ENCODE measurements at regions not wholly inside any gene's neighbourhood (a gene's known extent, or its start where the extent isn't known, plus 50 kb on each side); places are given as distances from the start of the nearest gene placed in this dataset.
"Not testable (repeated sequence)": the region's sequence is repeated elsewhere in the genome, so short reads cannot be mapped to it uniquely, and the experiment has no call there.

DNA sequence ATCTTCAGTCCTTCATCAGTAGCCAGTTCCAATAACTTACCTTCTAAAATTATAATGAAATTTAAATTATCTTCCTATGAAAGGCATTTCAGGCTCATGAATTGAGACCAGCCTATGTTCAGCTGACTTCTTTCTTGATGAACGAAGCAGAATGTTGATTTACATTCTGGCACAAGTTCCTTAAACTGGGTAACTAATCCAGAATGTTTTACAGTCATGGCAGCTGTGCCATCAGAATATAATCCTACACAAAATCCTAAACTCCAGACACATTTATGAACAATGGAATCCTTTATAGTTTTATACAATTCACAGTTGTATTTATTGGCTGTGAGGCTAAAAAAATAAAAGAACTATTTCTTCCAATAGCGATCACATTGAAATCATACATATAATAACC, 97.3 kb upstream of the CPM start:
- no peak for DNase-seq

DNA sequence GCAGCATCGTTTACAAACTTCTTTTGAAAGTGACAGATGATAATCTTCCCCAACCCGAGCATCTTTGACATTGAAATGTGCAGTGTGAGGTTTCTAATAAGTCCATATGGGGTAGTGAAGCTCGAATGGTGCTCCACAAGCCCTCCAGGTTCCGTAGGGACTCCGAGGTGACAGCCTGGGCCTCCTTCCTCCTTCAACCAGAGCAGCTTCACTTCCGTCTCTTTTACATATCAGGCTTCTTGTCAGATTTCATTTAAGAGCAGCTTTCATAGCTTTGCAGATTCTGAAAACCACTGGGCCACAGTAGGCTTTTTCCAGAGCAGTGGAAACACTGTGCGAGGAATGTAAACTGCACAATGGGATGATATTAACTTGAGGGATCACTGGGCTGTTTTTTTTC, 103.6 kb upstream of the CPM start:
- no peak for DNase-seq

DNA sequence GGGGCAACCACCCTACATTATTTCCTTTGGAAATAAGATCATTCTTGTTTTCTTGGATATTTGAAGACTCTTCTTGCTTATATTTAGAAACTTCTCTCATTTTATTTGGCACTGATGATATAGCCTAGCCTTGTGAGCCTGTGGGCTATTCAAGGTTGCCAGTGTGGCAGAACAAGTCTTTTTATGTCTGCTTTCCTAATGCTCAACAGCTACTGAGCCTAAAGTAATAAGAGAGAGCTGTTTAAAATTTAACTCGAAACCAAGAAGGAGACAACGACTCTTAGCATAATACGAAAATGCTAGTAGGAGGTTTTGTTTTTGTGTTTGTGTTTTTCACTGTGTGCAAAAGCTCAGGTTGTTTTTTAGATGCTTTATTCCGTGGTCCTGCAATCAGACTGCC, 104.0 kb upstream of the CPM start:
- DNase-seq: no peak

DNA sequence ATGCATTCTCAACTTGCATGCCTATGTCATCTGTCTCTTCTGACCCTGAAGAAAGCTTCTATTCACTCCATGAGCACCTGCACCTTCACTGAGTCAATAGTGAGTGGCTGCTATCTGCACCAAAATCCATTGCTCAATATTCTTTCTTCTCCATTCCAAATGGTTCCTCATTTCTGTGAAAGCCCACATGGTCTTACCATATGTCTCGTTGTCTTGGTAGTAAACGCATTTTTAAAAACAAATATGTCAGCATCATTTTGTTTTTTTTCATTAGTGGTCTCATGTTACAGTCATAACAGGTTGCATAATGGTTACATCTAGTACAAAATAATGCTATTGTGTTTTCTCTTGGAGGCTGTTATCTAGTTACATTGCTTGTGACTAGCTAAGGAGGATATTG, 106.9 kb upstream of the CPM start:
- DNase-seq: peak in 1 of 2 donors; percentile 6

- no peak for DNase-seq
These were observed 109.6 kb upstream of the CPM start for GRCh38 chr12:69042557-69042956.

GRCh38 chr12:69042970-69043369, 110.0 kb upstream of the CPM start:
- DNase-seq: no peak

GRCh38 chr12:69044887-69045286, 111.9 kb upstream of the CPM start:
- no peak for DNase-seq

- DNase-seq: no peak
These were observed 112.5 kb upstream of the CPM start for GRCh38 chr12:69045430-69045829.

GRCh38 chr12:69046363-69046762, 113.4 kb upstream of the CPM start:
- DNase-seq: no peak

GRCh38 chr12:69046920-69047319, 113.9 kb upstream of the CPM start:
- DNase-seq: no peak

DNA sequence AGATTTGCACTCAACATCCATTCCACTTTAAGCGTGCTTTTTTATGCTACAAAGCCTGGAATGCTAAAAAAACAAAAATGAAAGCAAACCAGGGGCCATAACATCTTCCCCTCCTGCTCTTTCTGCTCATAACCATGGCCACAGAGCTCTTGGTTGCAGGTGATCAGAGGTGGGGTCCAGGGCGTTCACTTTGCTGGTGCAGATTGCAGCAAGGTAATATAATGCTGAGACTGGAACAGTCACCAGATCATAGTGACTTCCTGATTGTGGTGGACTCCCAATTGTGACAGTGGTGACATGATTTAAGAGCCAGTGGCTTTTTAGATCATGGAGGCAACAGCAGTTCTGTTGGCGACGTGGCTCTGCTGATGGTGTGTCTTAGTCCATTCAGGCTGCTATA, 115.0 kb upstream of the CPM start:
- no peak for DNase-seq

DNA sequence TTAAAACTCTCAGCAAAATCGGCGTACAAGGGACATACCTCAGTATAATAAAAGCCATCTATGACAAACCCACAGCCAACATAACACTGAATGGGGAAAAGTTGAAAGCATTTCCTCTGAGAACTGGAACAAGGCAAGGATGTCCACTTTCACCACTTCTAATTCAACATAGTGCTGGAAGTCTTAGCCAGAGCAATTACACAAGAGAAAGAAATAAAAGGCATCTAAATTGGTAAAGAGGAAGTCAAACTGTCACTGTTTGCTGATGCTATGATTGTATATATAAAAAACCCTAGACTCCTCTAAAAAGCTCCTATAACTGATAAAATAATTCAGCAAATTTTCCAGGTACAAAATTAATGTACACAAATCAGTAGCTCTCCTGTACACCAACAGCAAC, 116.9 kb upstream of the CPM start:
- not testable (repeated sequence) for DNase-seq

DNA sequence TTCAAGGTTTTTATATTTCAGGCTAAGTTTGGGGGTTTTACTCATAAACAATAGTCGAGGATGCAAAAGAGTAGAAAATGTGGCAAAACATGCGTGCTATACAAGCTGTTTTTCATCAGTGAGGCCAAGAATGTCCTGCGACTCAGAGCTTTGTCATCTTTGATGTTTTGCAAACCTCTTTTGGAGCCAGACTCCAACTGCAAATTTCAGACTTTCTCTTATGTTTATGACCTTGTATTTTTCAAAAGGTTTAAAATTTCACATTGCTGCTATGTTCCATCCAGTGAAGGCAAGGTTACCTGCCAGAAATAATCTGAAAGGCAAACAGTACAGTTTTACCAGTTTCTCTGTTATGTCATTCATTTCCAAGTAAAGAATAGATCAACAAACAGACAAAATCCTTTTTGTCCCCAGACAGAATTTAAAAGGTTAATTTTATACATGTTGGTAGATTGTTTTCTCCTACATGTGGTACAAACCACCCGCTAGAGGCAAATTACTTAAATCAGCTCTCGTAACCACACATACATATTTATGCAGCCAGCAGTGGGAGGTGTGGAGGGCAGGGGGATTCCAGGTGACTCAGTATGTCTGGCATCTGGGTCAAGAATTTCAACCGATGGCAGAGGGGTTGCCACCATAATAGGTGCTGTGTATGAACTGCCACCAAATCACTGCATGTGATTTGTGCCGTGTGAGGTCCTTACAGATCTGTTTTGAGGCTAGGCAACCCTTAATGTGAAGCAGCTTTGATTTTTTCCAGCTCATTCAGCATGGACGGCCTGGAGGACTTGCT, 119.8 kb upstream of the CPM start:
- no peak for DNase-seq

DNA sequence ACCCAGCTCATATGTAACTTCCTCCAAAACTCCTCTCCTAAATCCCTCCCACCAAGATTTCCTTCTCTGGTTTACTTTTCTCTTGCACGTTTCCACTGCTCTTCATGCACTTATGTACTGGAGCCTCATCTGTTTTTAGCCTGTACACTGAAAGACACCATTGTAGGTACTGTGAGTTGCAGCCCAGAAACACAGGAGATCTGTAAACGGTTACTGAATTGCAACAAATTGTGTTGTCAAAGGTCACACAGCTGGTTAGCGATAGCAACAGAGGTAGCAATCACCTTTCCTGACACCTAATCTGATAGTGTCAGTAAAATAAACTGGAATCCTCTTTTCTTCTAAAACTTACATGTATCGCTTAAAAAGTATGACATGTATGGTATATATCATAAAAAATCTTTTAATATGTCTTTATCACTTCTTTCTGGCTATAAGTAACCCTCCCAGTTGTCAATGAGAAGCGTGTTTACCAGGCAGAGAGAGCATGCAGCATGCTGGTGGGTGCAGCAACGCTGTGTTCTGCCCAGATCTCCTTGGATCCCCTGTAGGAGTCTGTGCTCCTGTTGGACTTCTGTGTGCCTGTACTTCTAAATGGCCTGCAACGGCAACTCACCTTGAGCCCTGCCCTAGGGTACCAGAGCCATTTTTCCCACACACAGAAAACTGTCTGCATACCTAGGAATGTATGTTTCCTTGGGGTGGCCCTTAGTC, 121.5 kb upstream of the CPM start:
- DNase-seq: no peak

DNA sequence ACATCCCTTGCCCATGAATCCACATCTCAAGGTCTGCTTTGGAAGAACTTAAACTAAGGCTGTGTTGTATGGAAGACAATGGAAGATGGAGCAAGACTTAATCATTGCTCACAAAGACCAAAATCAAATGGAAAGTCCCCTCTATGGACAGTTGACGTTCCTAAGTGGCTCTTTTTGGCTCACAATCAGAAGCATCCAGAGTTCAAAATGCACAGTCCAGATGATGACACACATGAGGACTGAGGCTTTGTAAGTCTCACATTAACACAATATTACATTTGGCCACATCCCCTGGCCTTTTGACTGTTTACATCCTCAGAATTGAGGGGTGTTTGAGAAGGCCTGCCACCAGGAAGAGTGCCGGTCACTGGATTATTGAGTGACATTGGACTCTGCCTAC, 122.3 kb upstream of the CPM start:
- no peak for DNase-seq

- DNase-seq: no peak
These were observed 122.7 kb upstream of the CPM start for GRCh38 chr12:69055706-69056105.

- DNase-seq: no peak
These were observed 124.0 kb upstream of the CPM start for GRCh38 chr12:69056743-69057515.

GRCh38 chr12:69057742-69058141, 124.8 kb upstream of the CPM start:
- no peak for DNase-seq

- DNase-seq: no peak
These were observed 126.8 kb upstream of the CPM start for GRCh38 chr12:69059465-69060457.

DNA sequence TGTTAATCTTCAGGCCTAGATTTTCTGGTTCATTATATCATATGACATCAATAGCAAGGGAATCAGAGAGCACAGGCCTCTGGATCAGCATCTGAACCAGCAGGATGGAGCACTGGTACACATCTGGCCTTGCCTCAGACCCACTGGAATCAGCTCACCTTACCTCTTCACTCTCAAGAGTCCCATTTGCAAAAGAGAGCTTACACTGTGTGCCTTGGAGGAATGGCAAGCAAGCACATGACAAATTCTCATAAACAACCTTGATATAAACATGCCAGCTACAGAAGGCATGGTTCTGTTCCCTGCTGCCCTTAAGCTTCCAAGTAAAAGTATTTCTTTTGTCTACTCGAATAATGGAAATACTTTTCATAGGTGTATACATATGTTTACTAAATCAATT, 128.6 kb upstream of the CPM start:
- DNase-seq: no peak

DNA sequence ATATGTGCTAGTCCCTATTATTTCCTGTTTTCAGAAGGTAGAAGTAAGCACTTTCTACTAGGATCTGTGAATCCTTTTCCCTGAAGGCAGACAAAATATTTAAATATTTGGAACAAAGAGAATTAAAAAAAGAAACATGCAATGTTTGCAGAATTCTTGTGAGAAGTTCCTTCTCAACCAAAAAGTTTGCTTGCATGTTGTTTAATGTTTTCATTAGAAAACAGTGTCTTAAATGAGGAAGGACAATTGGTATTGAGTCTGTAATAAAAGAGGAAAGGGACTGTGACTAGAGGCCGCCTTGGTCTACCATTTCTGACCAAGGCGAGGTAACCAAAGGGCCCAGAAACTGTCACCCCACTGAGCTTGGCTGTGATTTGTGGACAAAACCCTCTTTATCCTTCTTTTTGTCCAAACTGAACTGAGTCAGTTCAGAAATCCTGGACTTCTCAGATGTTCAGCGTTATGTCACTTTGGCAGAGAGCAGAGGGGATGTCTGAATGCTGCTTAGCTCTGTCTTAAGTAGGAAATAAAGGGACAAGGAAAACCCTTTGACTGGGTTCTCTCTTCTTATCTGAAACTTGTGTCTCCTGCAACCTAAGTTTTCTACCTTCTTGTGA, 129.8 kb upstream of the CPM start:
- DNase-seq: peak in 1 of 2 donors; percentile 31
